Neutrophil (primary cell): ENCODE measurements at regions not wholly inside any gene's neighbourhood (a gene's known extent, or its start where the extent isn't known, plus 50 kb on each side); places are given as distances from the start of the nearest gene placed in this dataset.

Source experiments
- H3K27ac ChIP-seq: fragments of 200-600 bp; sonication (generic); 2 replicates; pipeline ENCODE4 v1.5.1; 2016; ENCODE audit warnings: mild to moderate bottlenecking, moderate library complexity
- H3K27me3 ChIP-seq: fragments of 200-600 bp; sonication (generic); 2 replicates; pipeline ENCODE4 v1.6.0; 2016; ENCODE audit warnings: mild to moderate bottlenecking
- H3K36me3 ChIP-seq: fragments of 200-600 bp; sonication (generic); 2 replicates; pipeline ENCODE4 v1.5.1; 2017
- H3K4me1 ChIP-seq, 2 experiments: fragments of 200-600 bp in 1 of 2; sonication (generic) in 1 of 2; 1 replicate in 1 of 2; 2 replicates in 1 of 2; pipeline versions ENCODE4 v1.5.1 to v1.6.1; 2013 to 2016; ENCODE audit warnings: low read depth in 1 of 2, low read length in 1 of 2, mild to moderate bottlenecking in 1 of 2, moderate library complexity in 1 of 2; ENCODE audit not compliant: control insufficient read depth in 1 of 2, insufficient read depth in 1 of 2
- H3K4me3 ChIP-seq, 2 experiments: fragments of 200-600 bp in 1 of 2; sonication (generic) in 1 of 2; 1 replicate in 1 of 2; 2 replicates in 1 of 2; pipeline ENCODE4 v1.5.1; 2013 to 2016; ENCODE audit warnings: low read depth in 1 of 2, low read length in 1 of 2, mild to moderate bottlenecking in 1 of 2, moderate library complexity in 1 of 2
- H3K9me3 ChIP-seq: fragments of 200-600 bp; sonication (generic); 2 replicates; pipeline ENCODE4 v1.5.1; 2016
- TF ChIP-seq, protein P1 (sequence below): fragments of 200-600 bp; sonication (generic); IDR thresholded peaks from 2 replicates; pipeline ENCODE4 v1.5.1; 2016; ENCODE audit warnings: antibody characterized with exemption

DNA sequence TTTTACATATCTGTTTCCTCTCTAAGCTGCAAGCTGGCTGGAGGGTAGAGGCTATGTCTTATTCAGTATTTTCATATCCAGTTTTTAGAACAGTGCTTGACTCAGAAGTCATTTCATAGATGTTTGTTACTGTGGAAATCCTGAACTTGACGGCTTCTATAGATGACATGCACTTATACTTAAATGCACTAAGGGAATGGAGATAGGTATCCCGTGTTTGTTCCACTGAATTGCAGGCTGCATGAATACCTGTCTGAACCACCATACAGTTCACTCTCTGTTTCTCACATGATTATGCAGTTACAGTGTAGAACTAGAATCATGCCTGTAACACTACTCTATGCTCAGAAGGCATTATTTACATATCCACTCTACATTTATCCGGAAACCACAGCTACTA lies 417.1 kb downstream of the MTX2 start:
- Histone ChIP-seq H3K4me3 (no peak overlapping the region), H3K27ac (no peak overlapping the region), H3K9me3 (no peaks in the 10 kb centered on the region), H3K36me3 (no peaks in the 10 kb centered on the region), H3K4me1 (no peaks in the 10 kb centered on the region), H3K27me3 (peaks cover 85% of the 10 kb centered on the region)
- TF ChIP-seq, protein P1, sequence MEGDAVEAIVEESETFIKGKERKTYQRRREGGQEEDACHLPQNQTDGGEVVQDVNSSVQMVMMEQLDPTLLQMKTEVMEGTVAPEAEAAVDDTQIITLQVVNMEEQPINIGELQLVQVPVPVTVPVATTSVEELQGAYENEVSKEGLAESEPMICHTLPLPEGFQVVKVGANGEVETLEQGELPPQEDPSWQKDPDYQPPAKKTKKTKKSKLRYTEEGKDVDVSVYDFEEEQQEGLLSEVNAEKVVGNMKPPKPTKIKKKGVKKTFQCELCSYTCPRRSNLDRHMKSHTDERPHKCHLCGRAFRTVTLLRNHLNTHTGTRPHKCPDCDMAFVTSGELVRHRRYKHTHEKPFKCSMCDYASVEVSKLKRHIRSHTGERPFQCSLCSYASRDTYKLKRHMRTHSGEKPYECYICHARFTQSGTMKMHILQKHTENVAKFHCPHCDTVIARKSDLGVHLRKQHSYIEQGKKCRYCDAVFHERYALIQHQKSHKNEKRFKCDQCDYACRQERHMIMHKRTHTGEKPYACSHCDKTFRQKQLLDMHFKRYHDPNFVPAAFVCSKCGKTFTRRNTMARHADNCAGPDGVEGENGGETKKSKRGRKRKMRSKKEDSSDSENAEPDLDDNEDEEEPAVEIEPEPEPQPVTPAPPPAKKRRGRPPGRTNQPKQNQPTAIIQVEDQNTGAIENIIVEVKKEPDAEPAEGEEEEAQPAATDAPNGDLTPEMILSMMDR: no peak

DNA sequence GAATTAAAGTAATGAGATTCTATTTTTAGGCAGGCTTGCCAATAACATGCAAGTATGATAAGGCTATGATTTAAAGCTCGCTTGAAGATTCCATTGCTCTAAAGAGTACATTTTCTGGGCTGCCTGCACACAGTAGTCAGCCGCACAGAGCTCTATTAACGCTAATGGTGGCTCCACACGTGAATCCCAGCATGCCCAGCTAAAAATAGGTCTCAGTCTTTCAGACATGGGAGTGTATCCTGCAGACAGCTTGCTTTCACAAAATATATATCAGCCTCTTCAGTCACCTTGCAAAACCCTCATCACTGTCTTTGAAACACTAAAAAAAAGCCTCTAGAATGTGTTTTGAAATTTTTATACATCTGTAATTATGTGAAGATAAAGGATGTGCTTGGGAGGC lies 418.1 kb downstream of the MTX2 start:
- Histone ChIP-seq H3K27me3 (peaks cover 81% of the 10 kb centered on the region), H3K27ac (no peak overlapping the region), H3K4me1 (no peaks in the 10 kb centered on the region), H3K4me3 (no peak overlapping the region), H3K9me3 (no peaks in the 10 kb centered on the region), H3K36me3 (no peaks in the 10 kb centered on the region)
- TF ChIP-seq, protein P1: no peak

DNA sequence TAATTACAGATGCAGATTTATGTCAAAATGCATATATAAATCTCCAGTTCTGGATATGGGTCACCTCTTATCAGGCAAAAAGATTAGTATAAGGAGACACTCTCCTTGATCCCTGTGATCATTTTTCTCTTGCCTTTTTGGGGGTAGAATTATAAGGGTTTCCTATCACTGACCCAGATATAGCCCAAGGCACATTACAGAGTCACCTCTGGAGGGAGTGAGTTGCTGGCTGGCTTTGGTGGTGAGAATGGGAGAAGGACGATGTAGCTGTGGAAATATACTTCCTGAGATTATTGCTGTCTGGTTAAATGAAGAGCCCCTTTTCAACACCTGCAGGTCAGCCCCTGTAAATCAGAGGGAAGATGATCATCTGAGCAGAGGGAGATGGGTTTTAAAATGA lies 418.7 kb downstream of the MTX2 start:
- H3K36me3 ChIP-seq: no peaks in the 10 kb centered on the region
- H3K27me3 ChIP-seq: peaks cover 77% of the 10 kb centered on the region
- no peak overlapping the region for H3K27ac ChIP-seq
- H3K9me3 ChIP-seq: no peaks in the 10 kb centered on the region
- no peaks in the 10 kb centered on the region for H3K4me1 ChIP-seq
- no peak overlapping the region for H3K4me3 ChIP-seq
- TF ChIP-seq, protein P1: no peak

DNA sequence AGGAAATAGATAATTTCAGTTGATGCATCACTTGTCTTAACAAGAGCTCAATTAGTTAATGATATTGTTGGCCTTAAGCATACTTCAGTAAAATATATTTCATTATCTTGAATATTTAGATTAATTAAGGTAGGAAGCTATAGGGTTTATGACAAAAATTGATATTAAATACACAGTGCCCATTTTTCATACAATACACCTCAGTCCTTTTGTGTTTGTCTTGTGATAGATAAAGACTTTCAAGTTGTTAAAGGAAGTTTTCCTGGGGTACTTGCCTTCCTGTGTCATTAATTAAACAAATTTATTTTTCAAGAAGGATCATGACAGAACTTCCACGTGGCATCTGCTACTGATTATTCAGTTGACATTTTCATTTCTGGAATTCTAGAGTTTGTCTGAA lies 420.5 kb downstream of the MTX2 start:
- Histone ChIP-seq H3K36me3 (no peaks in the 10 kb centered on the region), H3K4me1 (no peaks in the 10 kb centered on the region), H3K27me3 (peaks cover 70% of the 10 kb centered on the region), H3K9me3 (no peaks in the 10 kb centered on the region), H3K27ac (no peak overlapping the region), H3K4me3 (no peak overlapping the region)
- TF ChIP-seq, protein P1: no peak

DNA sequence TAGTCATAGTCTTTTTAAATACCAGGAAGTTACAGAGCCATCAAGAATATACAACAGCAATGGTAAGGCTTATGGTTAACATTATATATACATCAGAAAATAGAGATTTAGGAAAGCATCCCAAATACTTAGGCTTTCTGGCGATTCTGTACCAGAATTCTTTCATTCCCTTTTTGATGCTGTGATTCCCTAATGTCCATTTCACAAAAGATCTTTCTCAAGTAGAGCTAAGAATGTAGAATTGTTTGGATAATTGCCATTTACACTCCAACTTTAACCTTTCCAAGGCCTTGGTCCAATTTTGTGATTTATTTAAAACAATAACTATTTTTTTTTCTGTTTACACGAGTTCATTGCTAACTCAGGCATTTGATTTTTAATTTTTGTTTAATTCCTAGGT lies 422.2 kb downstream of the MTX2 start:
- Histone ChIP-seq H3K27ac (no peak overlapping the region), H3K4me3 (no peak overlapping the region), H3K9me3 (no peaks in the 10 kb centered on the region), H3K36me3 (no peaks in the 10 kb centered on the region), H3K4me1 (no peaks in the 10 kb centered on the region), H3K27me3 (peaks cover 66% of the 10 kb centered on the region)
- TF ChIP-seq, protein P1: no peak

DNA sequence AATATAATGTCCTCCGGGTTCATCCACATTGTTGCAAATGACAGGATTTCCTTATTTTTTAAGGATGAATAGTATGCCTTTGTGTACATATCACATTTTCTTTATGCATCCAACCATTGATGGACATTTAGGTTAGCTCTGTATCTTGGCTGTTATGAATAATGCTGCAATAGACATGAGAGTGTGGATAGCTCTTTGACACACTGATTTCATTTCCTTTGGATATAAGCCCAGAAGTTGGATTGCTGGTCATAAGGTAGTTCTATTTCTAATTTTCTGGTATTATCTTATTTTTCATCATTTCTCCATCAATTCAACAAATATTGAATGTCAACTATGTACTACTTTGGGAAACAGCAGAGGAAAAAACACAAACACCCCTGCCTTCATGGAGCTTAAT lies 423.3 kb downstream of the MTX2 start:
- Histone ChIP-seq H3K36me3 (no peaks in the 10 kb centered on the region), H3K9me3 (no peaks in the 10 kb centered on the region), H3K27me3 (peaks cover 67% of the 10 kb centered on the region), H3K4me3 (no peak overlapping the region), H3K4me1 (no peaks in the 10 kb centered on the region), H3K27ac (no peak overlapping the region)
- TF ChIP-seq, protein P1: no peak
